ENCODE measurements at regions not wholly inside any gene's neighbourhood (a gene's known extent, or its start where the extent isn't known, plus 50 kb on each side); places are given as distances from the start of the nearest gene placed in this dataset.

DNA sequence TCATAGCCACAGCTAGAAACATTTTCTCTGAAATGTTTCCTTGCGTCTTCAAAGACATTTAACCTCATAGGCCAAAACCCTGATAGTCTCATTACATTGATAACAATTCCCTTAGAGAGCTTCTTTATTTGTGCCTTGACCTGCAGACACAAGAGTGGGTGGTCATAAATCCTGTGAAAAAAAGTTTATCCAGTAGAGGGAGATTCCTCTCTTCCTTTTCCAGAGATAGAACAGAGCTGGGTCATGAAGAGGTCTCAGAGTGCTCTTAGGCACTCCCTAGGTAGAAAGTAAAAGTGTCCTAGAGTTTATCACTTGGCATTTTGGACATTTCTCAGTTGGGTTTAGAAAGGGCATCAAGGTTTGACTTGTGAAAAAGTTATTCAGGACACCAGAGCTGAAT, 426.1 kb downstream of the NUF2 start:
- TF ChIP-seq, protein P1, sequence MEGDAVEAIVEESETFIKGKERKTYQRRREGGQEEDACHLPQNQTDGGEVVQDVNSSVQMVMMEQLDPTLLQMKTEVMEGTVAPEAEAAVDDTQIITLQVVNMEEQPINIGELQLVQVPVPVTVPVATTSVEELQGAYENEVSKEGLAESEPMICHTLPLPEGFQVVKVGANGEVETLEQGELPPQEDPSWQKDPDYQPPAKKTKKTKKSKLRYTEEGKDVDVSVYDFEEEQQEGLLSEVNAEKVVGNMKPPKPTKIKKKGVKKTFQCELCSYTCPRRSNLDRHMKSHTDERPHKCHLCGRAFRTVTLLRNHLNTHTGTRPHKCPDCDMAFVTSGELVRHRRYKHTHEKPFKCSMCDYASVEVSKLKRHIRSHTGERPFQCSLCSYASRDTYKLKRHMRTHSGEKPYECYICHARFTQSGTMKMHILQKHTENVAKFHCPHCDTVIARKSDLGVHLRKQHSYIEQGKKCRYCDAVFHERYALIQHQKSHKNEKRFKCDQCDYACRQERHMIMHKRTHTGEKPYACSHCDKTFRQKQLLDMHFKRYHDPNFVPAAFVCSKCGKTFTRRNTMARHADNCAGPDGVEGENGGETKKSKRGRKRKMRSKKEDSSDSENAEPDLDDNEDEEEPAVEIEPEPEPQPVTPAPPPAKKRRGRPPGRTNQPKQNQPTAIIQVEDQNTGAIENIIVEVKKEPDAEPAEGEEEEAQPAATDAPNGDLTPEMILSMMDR (conservative IDR thresholded peaks at IDR 0.05 in 1 of 2, IDR thresholded peaks at IDR 0.05 in 1 of 2; ENCODE audit: extremely low read depth in 1 of 2, insufficient read depth in 1 of 2, low read depth in 1 of 2, low read length in 2 of 2), result no peak
- TF ChIP-seq EZH2 (IDR thresholded peaks at IDR 0.05; ENCODE audit: borderline replicate concordance, low read length), result no peak
